ENCODE measurements at regions not wholly inside any gene's neighbourhood (a gene's known extent, or its start where the extent isn't known, plus 50 kb on each side); places are given as distances from the start of the nearest gene placed in this dataset.

- TF ChIP-seq CTCF (IDR thresholded peaks at IDR 0.05; ENCODE audit: low read depth, low read length, missing control alignments), result no peak
- no peak for DNase-seq (ENCODE audit: low read depth)
- H3K4me3 ChIP-seq (ENCODE audit: low read depth, low read length), result no peak overlapping the region
- in situ Hi-C loops (cut with HindIII; ENCODE audit: low sequenced_read_pairs), result no loop called here
Measured at GRCh38 chr5:99706160-99706559, 777.4 kb upstream of the CHD1 start.

- no peak overlapping the region for H3K4me3 ChIP-seq (ENCODE audit: low read depth, low read length)
- no peak for DNase-seq (ENCODE audit: low read depth)
- no peak for TF ChIP-seq CTCF (IDR thresholded peaks at IDR 0.05; ENCODE audit: low read depth, low read length, missing control alignments)
- in situ Hi-C loops (cut with HindIII; ENCODE audit: low sequenced_read_pairs), result no loop called here
Measured at GRCh38 chr5:99702565-99702964, 773.8 kb upstream of the CHD1 start.

GRCh38 chr5:99694884-99695283 lies 766.1 kb upstream of the CHD1 start:
- in situ Hi-C loops (cut with HindIII; ENCODE audit: low sequenced_read_pairs), result no loop called here
- no peak overlapping the region for H3K4me3 ChIP-seq (ENCODE audit: low read depth, low read length)
- no peak for TF ChIP-seq CTCF (IDR thresholded peaks at IDR 0.05; ENCODE audit: low read depth, low read length, missing control alignments)
- DNase-seq (ENCODE audit: low read depth), result no peak

GRCh38 chr5:99686538-99686937 lies 757.7 kb upstream of the CHD1 start:
- in situ Hi-C loops (cut with HindIII; ENCODE audit: low sequenced_read_pairs), result no loop called here
- no peak for TF ChIP-seq CTCF (IDR thresholded peaks at IDR 0.05; ENCODE audit: low read depth, low read length, missing control alignments)

GRCh38 chr5:99675974-99676373 lies 747.2 kb upstream of the CHD1 start:
- no peak for DNase-seq (ENCODE audit: low read depth)
- no peak for TF ChIP-seq CTCF (IDR thresholded peaks at IDR 0.05; ENCODE audit: low read depth, low read length, missing control alignments)
- in situ Hi-C loops (cut with HindIII; ENCODE audit: low sequenced_read_pairs), result no loop called here

More at GRCh38 chr5:99686538-99686937, 757.7 kb upstream of the CHD1 start:
- no peak overlapping the region for H3K4me3 ChIP-seq (ENCODE audit: low read depth, low read length)
- no peak for DNase-seq (ENCODE audit: low read depth)

GRCh38 chr5:99674101-99674500 lies 745.3 kb upstream of the CHD1 start:
- in situ Hi-C loops (cut with HindIII; ENCODE audit: low sequenced_read_pairs), result no loop called here
- no peak for DNase-seq (ENCODE audit: low read depth)
- TF ChIP-seq CTCF (IDR thresholded peaks at IDR 0.05; ENCODE audit: low read depth, low read length, missing control alignments), result no peak
- no peak overlapping the region for H3K4me3 ChIP-seq (ENCODE audit: low read depth, low read length)

More at GRCh38 chr5:99675974-99676373, 747.2 kb upstream of the CHD1 start:
- H3K4me3 ChIP-seq (ENCODE audit: low read depth, low read length), result no peak overlapping the region

GRCh38 chr5:99664972-99665371 lies 736.2 kb upstream of the CHD1 start:
- no peak overlapping the region for H3K4me3 ChIP-seq (ENCODE audit: low read depth, low read length)
- TF ChIP-seq CTCF (IDR thresholded peaks at IDR 0.05; ENCODE audit: low read depth, low read length, missing control alignments), result no peak
- in situ Hi-C loops (cut with HindIII; ENCODE audit: low sequenced_read_pairs), result no loop called here
- no peak for DNase-seq (ENCODE audit: low read depth)
